GM23248 (cell line): ENCODE measurements at regions not wholly inside any gene's neighbourhood (a gene's known extent, or its start where the extent isn't known, plus 50 kb on each side); places are given as distances from the start of the nearest gene placed in this dataset.

ENCODE experiments used
- DNase-seq: peaks from one replicate; pipeline ENCODE4 v3.0.0-alpha.2; 2015
- H2AFZ ChIP-seq: fragments of 200-600 bp; sonication (generic); 2 replicates; pipeline ENCODE4 v1.6.1; 2016; ENCODE audit warnings: antibody characterized with exemption
- H3F3A ChIP-seq: fragments of 200-600 bp; sonication (generic); 2 replicates; pipeline ENCODE4 v1.6.1; 2016; ENCODE audit warnings: mild to moderate bottlenecking, antibody characterized with exemption, mixed run types; ENCODE audit not compliant: insufficient read depth
- H3K27ac ChIP-seq: fragments of 200-600 bp; sonication (generic); 2 replicates; pipeline ENCODE4 v1.5.1; 2016; ENCODE audit warnings: mild to moderate bottlenecking
- H3K27me3 ChIP-seq: fragments of 200-600 bp; sonication (generic); replicated peaks from 2 replicates; pipeline ENCODE4 v1.6.1; 2016; ENCODE audit warnings: mild to moderate bottlenecking; ENCODE audit not compliant: insufficient read depth
- H3K36me3 ChIP-seq: fragments of 200-600 bp; sonication (generic); 2 replicates; pipeline ENCODE4 v1.6.1; 2016; ENCODE audit warnings: low read depth, mild to moderate bottlenecking
- H3K4me1 ChIP-seq: fragments of 200-600 bp; sonication (generic); 2 replicates; pipeline ENCODE4 v1.6.1; 2016; ENCODE audit warnings: mild to moderate bottlenecking; ENCODE audit not compliant: insufficient read depth
- H3K4me2 ChIP-seq: fragments of 200-600 bp; sonication (generic); one replicate; pipeline ENCODE4 v1.6.1; 2016; ENCODE audit warnings: mild to moderate bottlenecking; ENCODE audit not compliant: unreplicated experiment
- H3K4me3 ChIP-seq: fragments of 200-600 bp; sonication (generic); 2 replicates; pipeline ENCODE4 v1.5.1; 2016; ENCODE audit warnings: mild to moderate bottlenecking
- H3K79me2 ChIP-seq: fragments of 200-600 bp; sonication (generic); 2 replicates; pipeline ENCODE4 v1.6.1; 2016; ENCODE audit warnings: mild to moderate bottlenecking; ENCODE audit not compliant: insufficient read depth
- H3K9ac ChIP-seq: fragments of 200-600 bp; sonication (generic); 2 replicates; pipeline ENCODE4 v1.6.1; 2016; ENCODE audit warnings: mild to moderate bottlenecking
- H3K9me2 ChIP-seq: fragments of 200-600 bp; sonication (generic); 2 replicates; pipeline ENCODE4 v1.6.1; 2016; ENCODE audit warnings: mixed run types, mild to moderate bottlenecking, moderate library complexity; ENCODE audit not compliant: insufficient read depth
- H3K9me3 ChIP-seq: fragments of 200-600 bp; sonication (generic); one replicate; pipeline ENCODE4 v1.6.1; 2017; ENCODE audit warnings: low read depth
- H4K20me1 ChIP-seq: fragments of 200-600 bp; sonication (generic); 2 replicates; pipeline ENCODE4 v1.6.0; 2016; ENCODE audit not compliant: insufficient read depth
- EZH2 ChIP-seq: fragments of 200-600 bp; sonication (generic); IDR thresholded peaks from 2 replicates; pipeline ENCODE4 v1.6.1; 2018; ENCODE audit warnings: antibody characterized with exemption, mild to moderate bottlenecking; ENCODE audit not compliant: insufficient read depth, poor library complexity, severe bottlenecking
- EZH2phosphoT487 ChIP-seq: fragments of 200-600 bp; sonication (generic); IDR thresholded peaks from 2 replicates; pipeline ENCODE4 v1.6.1; 2018; ENCODE audit warnings: antibody characterized with exemption, moderate library complexity, mild to moderate bottlenecking, low read depth; ENCODE audit not compliant: insufficient read depth
- WGBS, 2 experiments: methylation state at CpG; one replicate each; pipeline ENCODE4 v1.1.6; 2015 to 2017; ENCODE audit warnings: low lambda C conversion rate in 2 of 2, low coverage in 1 of 2; ENCODE audit errors: missing lambda C conversion rate in 2 of 2; 5-methylcytosine and 5-hydroxymethylcytosine counted together
- in situ Hi-C: fragments of 300-500 bp; cut with MboI; formaldehyde crosslinking; loops from 2 replicates; pipeline ENCODE4 v1.15.0; 2020

DNA sequence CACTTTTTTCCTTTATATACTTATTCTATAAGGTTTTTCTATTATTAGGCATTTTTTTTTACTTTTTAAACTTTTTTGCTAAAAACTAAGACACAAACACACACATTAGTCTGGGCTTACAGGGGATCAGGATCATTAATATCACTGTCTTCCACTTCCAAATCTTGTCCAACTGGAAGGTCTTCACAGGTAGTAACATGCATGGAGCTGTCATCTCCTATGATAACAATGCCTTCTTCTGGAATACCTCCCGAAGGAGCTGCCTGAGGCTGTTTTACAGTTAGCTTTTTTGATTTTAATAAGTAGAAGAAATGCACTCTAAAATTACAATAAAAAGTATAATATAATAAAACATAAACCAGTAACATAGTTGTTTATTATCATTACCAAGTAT, 345.5 kb upstream of the PTGER4 start:
- no peak overlapping the region for H3K9ac ChIP-seq
- no peaks in the 10 kb centered on the region for H3K79me2 ChIP-seq
- in situ Hi-C loops: no loop called here
- no peak overlapping the region for H2AFZ ChIP-seq
- no peaks in the 10 kb centered on the region for H3K27me3 ChIP-seq
- H4K20me1 ChIP-seq: no peaks in the 10 kb centered on the region
- H3K4me1 ChIP-seq: peaks cover 13% of the 10 kb centered on the region
- no peaks in the 10 kb centered on the region for H3F3A ChIP-seq
- H3K4me3 ChIP-seq: no peak overlapping the region
- H3K36me3 ChIP-seq: no peaks in the 10 kb centered on the region
- no peaks in the 10 kb centered on the region for H3K9me2 ChIP-seq
- no peak overlapping the region for H3K4me2 ChIP-seq
- no peaks in the 10 kb centered on the region for H3K9me3 ChIP-seq
- DNase-seq: no peak
- TF ChIP-seq EZH2phosphoT487 (no peak), EZH2 (no peak)
- WGBS, 2 experiments: 81 to 90% methylated on average over 1 of the region's 1 CpG
- no peak overlapping the region for H3K27ac ChIP-seq

DNA sequence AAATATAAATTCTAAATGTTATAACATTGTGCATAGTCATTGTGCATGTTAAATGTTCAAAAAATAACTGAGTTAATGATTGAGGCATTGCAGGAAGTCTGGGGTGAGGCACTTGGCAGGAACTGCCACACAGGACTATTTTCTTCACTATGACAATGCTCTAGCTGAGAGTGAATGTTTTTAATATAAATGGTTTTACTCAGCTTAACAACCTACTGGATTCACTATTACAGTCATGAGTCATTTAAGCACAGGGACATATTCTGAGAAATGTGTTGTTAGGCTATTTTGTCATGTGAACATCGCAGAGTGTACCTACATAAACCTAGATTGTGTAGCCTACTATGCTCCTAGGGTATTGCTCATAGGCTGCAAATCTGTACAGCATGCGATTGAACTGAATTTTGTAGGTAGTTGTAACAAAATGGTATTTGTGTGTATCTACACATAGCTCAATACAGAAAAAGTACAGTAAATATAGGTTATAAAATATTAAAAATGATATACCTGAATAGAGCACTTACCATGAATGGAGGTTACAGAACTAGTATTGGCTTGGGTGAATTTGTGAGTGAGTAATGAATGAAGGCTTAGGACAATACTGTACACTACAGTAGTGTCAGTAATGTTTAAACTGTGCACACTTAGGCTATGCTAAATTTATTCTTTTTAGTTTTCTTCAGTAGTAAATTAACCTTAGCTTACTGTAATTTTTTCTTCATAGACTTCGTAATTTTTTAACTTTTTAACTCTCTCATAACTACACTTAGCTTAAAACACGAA, 346.1 kb upstream of the PTGER4 start:
- Histone ChIP-seq H3K4me1 (peaks cover 13% of the 10 kb centered on the region), H3K9me3 (no peaks in the 10 kb centered on the region), H3K36me3 (no peaks in the 10 kb centered on the region), H2AFZ (peak overlapping the region; percentile 1; the same call in 1 of the 2 replicates), H3K9me2 (no peaks in the 10 kb centered on the region), H3K4me2 (peak overlapping the region; percentile 46), H3F3A (no peaks in the 10 kb centered on the region), H3K27ac (peak overlapping the region; percentile 31), H3K9ac (no peak overlapping the region), H3K4me3 (no peak overlapping the region), H4K20me1 (no peaks in the 10 kb centered on the region), H3K79me2 (no peaks in the 10 kb centered on the region), H3K27me3 (no peaks in the 10 kb centered on the region)
- TF ChIP-seq EZH2phosphoT487 (no peak), EZH2 (no peak)
- 69 to 71% methylated on average over 4 of the region's 4 CpGs for WGBS, 2 experiments
- in situ Hi-C loops: no loop called here
- peak; percentile 62 for DNase-seq

DNA sequence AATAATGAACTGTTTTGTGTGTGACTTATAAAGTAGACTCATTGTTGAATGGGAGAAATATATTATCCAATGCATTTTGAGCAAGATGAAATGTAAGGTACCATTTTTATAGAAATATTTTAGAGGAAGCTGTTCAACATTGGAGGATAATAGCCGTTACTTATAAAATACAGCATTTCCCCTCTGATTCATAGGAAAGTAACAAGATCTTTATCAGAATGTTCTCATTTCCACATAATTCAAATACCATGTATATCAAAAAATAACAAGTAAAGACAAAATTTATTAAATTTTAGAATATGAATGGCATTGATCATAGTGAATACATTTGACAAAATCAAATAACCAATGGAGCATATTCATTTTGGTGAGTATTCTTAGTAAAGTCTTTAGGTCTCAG, 346.7 kb upstream of the PTGER4 start:
- H2AFZ ChIP-seq: peak overlapping the region; percentile 1; the same call in 1 of the 2 replicates
- in situ Hi-C loops: no loop called here
- peak overlapping the region; percentile 31 for H3K27ac ChIP-seq
- 32 to 53% methylated on average over 1 of the region's 1 CpG for WGBS, 2 experiments
- peak; percentile 13 for DNase-seq
- no peak overlapping the region for H3K9ac ChIP-seq
- no peaks in the 10 kb centered on the region for H3K27me3 ChIP-seq
- no peaks in the 10 kb centered on the region for H3K79me2 ChIP-seq
- no peaks in the 10 kb centered on the region for H3K9me3 ChIP-seq
- TF ChIP-seq EZH2phosphoT487: no peak
- TF ChIP-seq EZH2: no peak
- peak overlapping the region; percentile 46 for H3K4me2 ChIP-seq
- peaks cover 13% of the 10 kb centered on the region for H3K4me1 ChIP-seq
- no peaks in the 10 kb centered on the region for H3F3A ChIP-seq
- no peaks in the 10 kb centered on the region for H3K9me2 ChIP-seq
- no peaks in the 10 kb centered on the region for H4K20me1 ChIP-seq
- no peaks in the 10 kb centered on the region for H3K36me3 ChIP-seq
- H3K4me3 ChIP-seq: no peak overlapping the region

DNA sequence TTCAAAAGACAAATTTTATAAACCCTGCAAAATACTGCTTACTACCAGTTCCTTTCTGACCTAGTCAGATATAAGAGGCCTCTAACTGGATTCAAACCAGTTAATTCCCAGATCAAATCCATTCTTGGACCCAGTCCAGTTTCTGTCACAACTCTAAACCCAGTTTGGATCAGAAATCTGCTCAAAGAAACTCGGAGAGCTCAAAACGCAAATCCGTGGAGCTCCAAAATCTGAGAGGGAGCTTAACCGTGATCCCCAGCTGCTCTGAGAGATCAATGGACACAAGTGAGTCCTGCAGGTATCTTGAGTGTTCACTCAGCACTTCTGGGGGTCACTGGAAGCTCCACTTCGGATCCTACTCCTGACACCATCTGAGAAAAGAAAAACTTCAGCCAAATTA, 348.1 kb upstream of the PTGER4 start:
- no peak overlapping the region for H3K4me3 ChIP-seq
- no peak overlapping the region for H3K27ac ChIP-seq
- H3K36me3 ChIP-seq: no peaks in the 10 kb centered on the region
- in situ Hi-C loops: no loop called here
- H4K20me1 ChIP-seq: no peaks in the 10 kb centered on the region
- no peak for DNase-seq
- H3K27me3 ChIP-seq: no peaks in the 10 kb centered on the region
- 87 to 88% methylated on average over 5 of the region's 5 CpGs for WGBS, 2 experiments
- H3K9me3 ChIP-seq: no peaks in the 10 kb centered on the region
- H3F3A ChIP-seq: no peaks in the 10 kb centered on the region
- no peaks in the 10 kb centered on the region for H3K9me2 ChIP-seq
- H3K79me2 ChIP-seq: no peaks in the 10 kb centered on the region
- TF ChIP-seq EZH2phosphoT487 (no peak), EZH2 (no peak)
- H3K4me1 ChIP-seq: peaks cover 13% of the 10 kb centered on the region
- H3K4me2 ChIP-seq: no peak overlapping the region
- no peak overlapping the region for H3K9ac ChIP-seq
- no peak overlapping the region for H2AFZ ChIP-seq
